Tibial nerve (tissue), 4 donors: ENCODE measurements at regions not wholly inside any gene's neighbourhood (a gene's known extent, or its start where the extent isn't known, plus 50 kb on each side); places are given as distances from the start of the nearest gene placed in this dataset.

Experiments
- CTCF ChIP-seq, 5 experiments: fragments of 200-600 bp in 3 of 5; fragments of 450-650 bp in 2 of 5; sonication (generic) in 3 of 5; IDR thresholded peaks; one replicate each; pipeline ENCODE4 v1.5.1; 2016 to 2019; ENCODE audit warnings: antibody characterized with exemption in 5 of 5, mild to moderate bottlenecking in 3 of 5, moderate library complexity in 2 of 5
- EP300 ChIP-seq, 2 donors: sonication (generic); formaldehyde crosslinking; IDR thresholded peaks; one replicate each; pipeline ENCODE4 v1.6.1; 2017; ENCODE audit warnings: antibody characterized with exemption in 2 of 2, mild to moderate bottlenecking in 1 of 2
- POLR2A ChIP-seq, 2 donors: fragments of 450-650 bp; IDR thresholded peaks; one replicate each; pipeline ENCODE4 v1.6.1; 2017; ENCODE audit warnings: antibody characterized with exemption in 2 of 2, mild to moderate bottlenecking in 2 of 2, moderate library complexity in 2 of 2

- TF ChIP-seq CTCF (IDR thresholded peaks at IDR 0.05) (no peak), POLR2A (IDR thresholded peaks at IDR 0.05) (no peak), EP300 (IDR thresholded peaks at IDR 0.05) (no peak)
Measured at GRCh38 chr1:192086644-192087043, 71.6 kb upstream of the RGS18 start.
